HUES48 (cell line): ENCODE measurements at regions not wholly inside any gene's neighbourhood (a gene's known extent, or its start where the extent isn't known, plus 50 kb on each side); places are given as distances from the start of the nearest gene placed in this dataset.

Experiments used
- H3K27ac ChIP-seq: one replicate; pipeline ENCODE4 v1.7.0; 2013; ENCODE audit warnings: low read depth, low read length, inconsistent platforms
- H3K27me3 ChIP-seq: 2 replicates; pipeline ENCODE4 v1.6.1; 2013; ENCODE audit warnings: mild to moderate bottlenecking, low read length; ENCODE audit not compliant: control insufficient read depth, insufficient read depth
- H3K36me3 ChIP-seq: 2 replicates; pipeline ENCODE4 v1.6.1; 2013; ENCODE audit warnings: low read length; ENCODE audit not compliant: control insufficient read depth, insufficient read depth
- H3K4me1 ChIP-seq: 2 replicates; pipeline ENCODE4 v1.6.1; 2013; ENCODE audit warnings: mild to moderate bottlenecking, low read length; ENCODE audit not compliant: control insufficient read depth, insufficient read depth
- H3K4me3 ChIP-seq: 2 replicates; pipeline ENCODE4 v1.5.1; 2013; ENCODE audit warnings: mild to moderate bottlenecking, low read depth, low read length
- H3K9ac ChIP-seq: 2 replicates; pipeline ENCODE4 v1.6.1; 2013; ENCODE audit warnings: mild to moderate bottlenecking, low read depth, low read length, moderate library complexity
- H3K9me3 ChIP-seq: 2 replicates; pipeline ENCODE4 v1.6.1; 2013; ENCODE audit warnings: low read length; ENCODE audit not compliant: control insufficient read depth, insufficient read depth

DNA sequence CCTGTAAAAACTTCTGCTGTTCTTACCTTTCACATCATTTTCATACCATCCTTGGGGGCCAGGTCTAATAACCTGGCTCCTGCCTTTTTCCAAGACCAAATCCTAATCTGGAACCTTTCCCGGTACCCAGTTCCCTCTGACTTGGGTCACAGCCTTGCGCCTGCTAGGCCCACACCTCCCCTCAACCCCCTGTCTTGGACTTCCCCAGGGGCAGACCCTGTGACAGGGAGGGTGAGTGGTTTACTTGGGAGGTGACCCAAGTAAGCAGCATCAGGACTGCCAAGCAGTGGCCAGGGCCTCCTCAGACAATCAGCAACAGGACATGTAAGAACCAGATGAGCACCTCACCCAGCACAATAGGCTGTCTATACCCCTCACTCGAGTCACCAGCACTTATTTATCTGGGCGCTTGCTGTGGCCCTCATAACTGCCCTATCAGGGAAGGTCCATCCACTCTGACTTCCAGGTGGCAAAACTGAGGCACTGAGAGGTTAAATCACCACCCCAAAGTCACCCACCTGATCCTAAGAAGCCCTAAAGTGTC lies 124.7 kb downstream of the MATN1 start:
- Histone ChIP-seq H3K4me1 (no peaks in the 10 kb centered on the region), H3K27me3 (no peaks in the 10 kb centered on the region), H3K4me3 (no peak overlapping the region), H3K9me3 (no peaks in the 10 kb centered on the region), H3K9ac (no peak overlapping the region), H3K36me3 (no peaks in the 10 kb centered on the region), H3K27ac (no peak overlapping the region)

GRCh38 chr1:30597711-30598110 lies 125.7 kb downstream of the MATN1 start:
- no peak overlapping the region for H3K4me3 ChIP-seq
- H3K4me1 ChIP-seq = no peaks in the 10 kb centered on the region
- H3K27ac ChIP-seq = no peak overlapping the region
- H3K9ac ChIP-seq = no peak overlapping the region
- 0 out of 2 replicates have a peak, but pooled peaks cover 6% of the 10 kb centered on the region for H3K9me3 ChIP-seq
- no peaks in the 10 kb centered on the region for H3K36me3 ChIP-seq
- no peaks in the 10 kb centered on the region for H3K27me3 ChIP-seq

DNA sequence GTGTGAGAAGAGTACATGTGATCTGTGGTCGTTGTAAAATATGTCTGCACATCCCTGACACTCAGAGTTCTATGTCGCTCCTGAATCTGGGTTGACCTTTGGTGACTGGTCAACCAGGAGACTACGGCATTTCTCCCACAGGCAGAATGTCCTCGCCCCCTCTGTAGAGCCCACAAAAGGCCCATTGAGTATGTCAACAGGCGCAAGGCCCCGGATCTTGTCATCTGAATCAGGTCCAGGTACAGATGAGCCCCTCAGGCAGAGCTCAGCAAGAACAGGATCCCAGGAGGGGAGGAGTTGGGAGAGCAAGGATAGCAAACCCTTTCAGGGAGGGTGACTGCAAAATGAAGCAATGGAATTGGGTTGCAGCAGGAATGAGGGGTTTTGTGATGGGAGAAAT lies 126.5 kb downstream of the MATN1 start:
- Histone ChIP-seq H3K4me3 (no peak overlapping the region), H3K27ac (no peak overlapping the region), H3K4me1 (no peaks in the 10 kb centered on the region), H3K9ac (no peak overlapping the region), H3K9me3 (peaks cover 12% of the 10 kb centered on the region; the same call in 1 of the 2 replicates), H3K27me3 (no peaks in the 10 kb centered on the region), H3K36me3 (no peaks in the 10 kb centered on the region)

DNA sequence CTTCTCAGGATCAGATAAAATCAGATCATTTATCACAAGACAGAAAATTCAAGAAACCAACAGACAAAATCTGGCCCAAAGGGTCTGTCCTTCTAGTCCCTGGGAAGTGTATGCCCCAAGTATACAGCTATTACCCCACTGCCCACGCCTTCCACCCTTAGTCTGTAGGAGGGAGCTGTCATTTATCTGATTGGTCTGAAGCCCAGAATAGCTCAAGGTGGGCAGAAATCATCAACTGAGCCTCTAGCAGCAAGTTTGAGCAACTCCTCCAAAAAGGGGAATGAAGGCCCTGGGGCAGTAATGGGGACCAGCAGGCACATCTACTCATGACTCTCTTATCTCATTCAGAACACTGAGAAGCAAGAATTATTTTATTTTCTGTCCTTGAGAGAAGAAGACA lies 126.9 kb downstream of the MATN1 start:
- Histone ChIP-seq H3K9me3 (peaks cover 12% of the 10 kb centered on the region; the same call in 1 of the 2 replicates), H3K36me3 (no peaks in the 10 kb centered on the region), H3K4me1 (no peaks in the 10 kb centered on the region), H3K4me3 (no peak overlapping the region), H3K27ac (no peak overlapping the region), H3K27me3 (no peaks in the 10 kb centered on the region), H3K9ac (no peak overlapping the region)

DNA sequence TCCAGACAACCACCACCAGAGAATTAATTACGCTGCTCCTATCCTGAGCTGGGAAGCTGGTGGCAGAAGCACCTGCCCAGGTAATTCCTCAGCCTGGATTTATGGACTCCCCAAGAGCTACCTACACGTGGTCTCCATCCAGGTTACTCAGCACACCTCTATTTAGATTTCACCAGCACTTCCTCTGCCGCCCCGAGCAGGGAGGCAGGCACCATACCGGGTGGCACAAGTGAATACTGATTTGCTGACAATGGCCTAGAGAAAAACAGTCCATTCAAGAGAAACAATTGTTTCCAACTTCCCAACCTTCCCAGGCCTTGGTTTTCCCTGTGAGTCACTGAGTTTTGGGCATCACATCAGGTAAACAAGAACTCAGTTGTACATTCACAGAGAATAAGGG lies 134.3 kb downstream of the MATN1 start:
- H3K9ac ChIP-seq = no peak overlapping the region
- H3K36me3 ChIP-seq = no peaks in the 10 kb centered on the region
- no peaks in the 10 kb centered on the region for H3K4me1 ChIP-seq
- no peak overlapping the region for H3K27ac ChIP-seq
- no peak overlapping the region for H3K4me3 ChIP-seq
- H3K9me3 ChIP-seq = peaks cover 12% of the 10 kb centered on the region; the same call in 1 of the 2 replicates
- no peaks in the 10 kb centered on the region for H3K27me3 ChIP-seq

DNA sequence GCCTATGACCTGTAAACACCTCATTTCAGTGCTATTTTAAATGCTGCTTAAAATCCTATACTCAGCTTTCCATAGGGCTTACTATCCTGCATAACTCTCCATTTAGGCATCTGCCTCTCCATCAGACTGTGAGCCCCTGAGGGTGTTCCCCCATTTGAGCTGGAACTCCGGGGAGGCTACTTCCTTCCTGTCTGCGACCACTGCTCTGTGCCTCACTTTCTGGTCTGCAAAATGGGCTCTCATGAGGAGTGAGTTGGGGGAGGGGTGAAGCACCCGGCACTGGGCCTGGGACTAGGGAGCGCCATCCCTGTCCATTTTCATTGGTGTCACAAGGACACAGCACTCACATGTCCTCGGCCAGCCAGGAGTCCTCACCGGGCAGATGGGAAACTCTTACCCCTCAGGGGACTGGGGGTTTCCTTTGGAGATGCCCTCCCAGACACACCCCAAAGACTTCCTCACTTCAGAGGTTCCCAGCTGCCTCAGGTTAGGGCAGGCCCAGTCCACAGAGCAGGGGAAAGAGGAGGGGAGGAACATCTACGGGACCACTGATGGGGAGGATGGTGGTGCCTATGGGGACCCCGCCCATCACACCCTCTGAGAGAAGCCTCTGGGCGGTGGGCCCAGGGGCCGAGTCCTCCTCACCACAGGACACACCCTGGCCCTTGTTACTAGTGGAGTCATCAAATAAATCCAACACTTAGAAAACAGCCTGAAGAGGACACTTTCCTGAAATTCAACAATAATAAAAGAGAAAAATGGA lies 134.9 kb downstream of the MATN1 start:
- Histone ChIP-seq H3K9ac (no peak overlapping the region), H3K27ac (no peak overlapping the region), H3K4me3 (no peak overlapping the region), H3K36me3 (no peaks in the 10 kb centered on the region), H3K27me3 (no peaks in the 10 kb centered on the region), H3K9me3 (peaks cover 12% of the 10 kb centered on the region; the same call in 1 of the 2 replicates), H3K4me1 (no peaks in the 10 kb centered on the region)

DNA sequence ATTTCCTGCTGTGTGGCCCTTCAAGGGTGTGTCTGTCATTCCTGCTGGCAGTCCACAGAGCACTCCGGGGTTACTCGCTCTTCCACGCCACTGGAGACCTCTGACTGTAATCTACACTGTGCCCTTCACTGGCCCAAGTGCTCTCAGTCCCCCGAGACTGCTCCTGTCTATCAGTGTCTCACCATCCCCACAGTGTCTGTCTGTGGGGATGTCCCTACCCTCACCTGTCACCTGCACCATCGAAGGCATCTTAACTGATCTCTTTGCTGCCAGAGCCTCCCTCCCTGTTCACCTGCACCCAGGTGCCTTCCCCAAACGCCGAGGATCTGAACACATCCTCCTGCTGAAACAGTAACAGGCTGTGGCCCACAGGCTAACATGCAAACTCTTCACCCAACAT lies 136.7 kb downstream of the MATN1 start:
- no peak overlapping the region for H3K4me3 ChIP-seq
- H3K9me3 ChIP-seq = no peaks in the 10 kb centered on the region
- H3K4me1 ChIP-seq = no peaks in the 10 kb centered on the region
- H3K27ac ChIP-seq = no peak overlapping the region
- no peaks in the 10 kb centered on the region for H3K27me3 ChIP-seq
- no peaks in the 10 kb centered on the region for H3K36me3 ChIP-seq
- no peak overlapping the region for H3K9ac ChIP-seq

DNA sequence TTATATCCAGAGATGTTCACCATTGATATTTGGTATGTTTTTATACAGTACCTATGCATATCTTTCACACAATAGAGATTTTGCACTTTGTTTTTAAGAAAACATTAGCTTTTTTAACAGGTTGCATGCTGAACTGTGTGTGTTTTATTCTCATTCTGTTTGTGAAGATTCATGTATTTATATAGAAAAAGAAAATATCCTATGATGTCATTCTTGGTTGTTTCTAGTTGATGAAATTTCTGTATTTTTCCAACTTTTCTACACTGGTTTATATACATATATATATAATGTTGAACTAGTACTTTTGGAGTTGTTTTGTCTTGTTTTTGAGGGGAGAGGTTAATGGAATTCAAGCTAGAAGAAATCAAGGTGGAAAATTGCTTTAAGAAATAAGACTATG lies 143.8 kb downstream of the MATN1 start:
- H3K9me3 ChIP-seq = no peaks in the 10 kb centered on the region

GRCh38 chr1:30575066-30575465 lies 148.3 kb downstream of the MATN1 start:
- no peak overlapping the region for H3K9ac ChIP-seq

More for the DNA sequence above, 143.8 kb downstream of the MATN1 start:
- Histone ChIP-seq H3K4me1 (no peaks in the 10 kb centered on the region), H3K9ac (no peak overlapping the region), H3K27me3 (no peaks in the 10 kb centered on the region), H3K36me3 (no peaks in the 10 kb centered on the region), H3K27ac (no peak overlapping the region), H3K4me3 (no peak overlapping the region)

GRCh38 chr1:30572192-30572591 lies 151.2 kb downstream of the MATN1 start:
- Histone ChIP-seq H3K27me3 (no peaks in the 10 kb centered on the region), H3K9me3 (no peaks in the 10 kb centered on the region), H3K9ac (no peak overlapping the region), H3K27ac (no peak overlapping the region), H3K4me3 (no peak overlapping the region), H3K4me1 (no peaks in the 10 kb centered on the region), H3K36me3 (no peaks in the 10 kb centered on the region)

More at GRCh38 chr1:30575066-30575465, 148.3 kb downstream of the MATN1 start:
- no peaks in the 10 kb centered on the region for H3K36me3 ChIP-seq
- H3K9me3 ChIP-seq = no peaks in the 10 kb centered on the region
- no peak overlapping the region for H3K4me3 ChIP-seq
- no peaks in the 10 kb centered on the region for H3K4me1 ChIP-seq
- H3K27me3 ChIP-seq = no peaks in the 10 kb centered on the region
- no peak overlapping the region for H3K27ac ChIP-seq

GRCh38 chr1:30571380-30571779 lies 152.0 kb downstream of the MATN1 start:
- H3K27me3 ChIP-seq = no peaks in the 10 kb centered on the region

More at GRCh38 chr1:30571380-30571779, 152.0 kb downstream of the MATN1 start:
- H3K4me1 ChIP-seq = no peaks in the 10 kb centered on the region
- H3K36me3 ChIP-seq = no peaks in the 10 kb centered on the region
- no peak overlapping the region for H3K27ac ChIP-seq
- no peak overlapping the region for H3K9ac ChIP-seq
- H3K4me3 ChIP-seq = no peak overlapping the region
- H3K9me3 ChIP-seq = no peaks in the 10 kb centered on the region
